GM12873 (cell line): ENCODE measurements at regions not wholly inside any gene's neighbourhood (a gene's known extent, or its start where the extent isn't known, plus 50 kb on each side); places are given as distances from the start of the nearest gene placed in this dataset.

Experiments
- CTCF ChIP-seq: IDR thresholded peaks from 2 replicates; pipeline ENCODE4 v1.5.1; 2012; ENCODE audit warnings: low read depth, mild to moderate bottlenecking, moderate library complexity, low read length, control low read depth; ENCODE audit not compliant: insufficient read depth; ENCODE audit errors: missing control alignments

- TF ChIP-seq CTCF: no peak
These were observed 480.2 kb upstream of the SPTLC3 start for GRCh38 chr20:12528591-12529041.

- TF ChIP-seq CTCF: no peak
These were observed 477.1 kb upstream of the SPTLC3 start for GRCh38 chr20:12531626-12532025.

GRCh38 chr20:12535316-12535715 is 473.5 kb upstream of the SPTLC3 start:
- TF ChIP-seq CTCF: no peak

- TF ChIP-seq CTCF: no peak
These were observed 473.0 kb upstream of the SPTLC3 start for GRCh38 chr20:12535770-12536169.

- no peak for TF ChIP-seq CTCF
These were observed 454.3 kb upstream of the SPTLC3 start for GRCh38 chr20:12554426-12554825.

- TF ChIP-seq CTCF: no peak
These were observed 453.4 kb upstream of the SPTLC3 start for GRCh38 chr20:12555369-12555768.

GRCh38 chr20:12557224-12557623 is 451.5 kb upstream of the SPTLC3 start:
- TF ChIP-seq CTCF: no peak
